GM23338 (cell line): ENCODE measurements at regions not wholly inside any gene's neighbourhood (a gene's known extent, or its start where the extent isn't known, plus 50 kb on each side); places are given as distances from the start of the nearest gene placed in this dataset.

Source experiments
- ATAC-seq: fragments of 200-7000 bp; cut with Tn5 transposase; 3 replicates; pipeline ENCODE4 v1.9.1; 2020
- DNase-seq: peaks from one replicate; pipeline ENCODE4 v3.0.0-alpha.2; 2015; ENCODE audit warnings: low spot score
- H2AFZ ChIP-seq: fragments of 200-600 bp; sonication (generic); 2 replicates; pipeline ENCODE4 v1.8.0; 2016; ENCODE audit warnings: antibody characterized with exemption, mild to moderate bottlenecking, moderate library complexity
- H3F3A ChIP-seq: fragments of 200-600 bp; sonication (generic); replicated peaks from 2 replicates; pipeline ENCODE4 v1.8.0; 2017; ENCODE audit warnings: antibody characterized with exemption, mixed run types, low read depth
- H3K27ac ChIP-seq: fragments of 200-600 bp; sonication (generic); 2 replicates; pipeline ENCODE4 v1.6.1; 2016; ENCODE audit warnings: low read depth
- H3K27me3 ChIP-seq: fragments of 200-600 bp; sonication (generic); 2 replicates; pipeline ENCODE4 v1.8.0; 2016; ENCODE audit warnings: mild to moderate bottlenecking, mixed run types, moderate library complexity; ENCODE audit not compliant: insufficient read depth
- H3K36me3 ChIP-seq: fragments of 200-600 bp; sonication (generic); 2 replicates; pipeline ENCODE4 v1.8.0; 2016; ENCODE audit warnings: mild to moderate bottlenecking; ENCODE audit not compliant: insufficient read depth
- H3K4me1 ChIP-seq: fragments of 200-600 bp; sonication (generic); 2 replicates; pipeline ENCODE4 v1.8.0; 2016; ENCODE audit warnings: mild to moderate bottlenecking, moderate library complexity; ENCODE audit not compliant: insufficient read depth
- H3K4me2 ChIP-seq: fragments of 200-600 bp; sonication (generic); 2 replicates; pipeline ENCODE4 v1.7.1; 2017; ENCODE audit warnings: mixed run types
- H3K4me3 ChIP-seq: fragments of 200-600 bp; sonication (generic); 2 replicates; pipeline ENCODE4 v1.6.1; 2016; ENCODE audit warnings: mixed run types
- H3K79me2 ChIP-seq: fragments of 200-600 bp; sonication (generic); replicated peaks from 2 replicates; pipeline ENCODE4 v1.8.0; 2017; ENCODE audit warnings: mild to moderate bottlenecking; ENCODE audit not compliant: insufficient read depth
- H3K9me2 ChIP-seq: fragments of 200-600 bp; sonication (generic); 2 replicates; pipeline ENCODE4 v1.8.0; 2017; ENCODE audit not compliant: insufficient read depth
- H4K20me1 ChIP-seq: fragments of 200-600 bp; sonication (generic); replicated peaks from 2 replicates; pipeline ENCODE4 v1.8.0; 2017; ENCODE audit warnings: mild to moderate bottlenecking; ENCODE audit not compliant: insufficient read depth
- H3K27ac Mint-ChIP-seq: 2 replicates; pipeline ENCODE4 v1.8.0; 2020; ENCODE audit warnings: inconsistent platforms, mild to moderate bottlenecking, moderate library complexity, mixed read lengths
- H3K27me3 Mint-ChIP-seq: 3 replicates; pipeline ENCODE4 v1.8.0; 2022; ENCODE audit warnings: low read depth, mild to moderate bottlenecking, moderate library complexity, mixed read lengths, inconsistent platforms; ENCODE audit not compliant: insufficient read depth, poor library complexity
- H3K36me3 Mint-ChIP-seq: 3 replicates; pipeline ENCODE4 v1.8.0; 2021; ENCODE audit warnings: low read depth, mild to moderate bottlenecking, inconsistent platforms, moderate library complexity, mixed read lengths
- H3K4me1 Mint-ChIP-seq: 3 replicates; pipeline ENCODE4 v1.8.0; 2020; ENCODE audit warnings: mild to moderate bottlenecking, inconsistent platforms, mixed read lengths
- H3K4me3 Mint-ChIP-seq: 3 replicates; pipeline ENCODE4 v1.8.0; 2021; ENCODE audit warnings: moderate library complexity, mild to moderate bottlenecking, inconsistent platforms, mixed read lengths
- H3K9me3 Mint-ChIP-seq: 3 replicates; pipeline ENCODE4 v1.8.0; 2020; ENCODE audit warnings: moderate library complexity, mild to moderate bottlenecking, inconsistent platforms, mixed read lengths
- CREB1 ChIP-seq: fragments of 250-450 bp; sonication (Bioruptor Pico); IDR thresholded peaks from 2 replicates; pipeline ENCODE4 v1.5.0; 2020; ENCODE audit warnings: low read depth, mild to moderate bottlenecking, moderate library complexity
- ETS1 ChIP-seq: IDR thresholded peaks from 2 replicates; pipeline ENCODE4 v1.6.1; 2016; ENCODE audit warnings: antibody characterized with exemption
- EZH2 ChIP-seq: fragments of 200-600 bp; sonication (generic); IDR thresholded peaks from one replicate; pipeline ENCODE4 v1.8.0; 2017; ENCODE audit warnings: antibody characterized with exemption, mild to moderate bottlenecking, low read depth; ENCODE audit not compliant: unreplicated experiment
- EZH2phosphoT487 ChIP-seq: fragments of 200-600 bp; sonication (generic); IDR thresholded peaks from one replicate; pipeline ENCODE4 v1.8.1; 2018; ENCODE audit warnings: antibody characterized with exemption; ENCODE audit not compliant: unreplicated experiment
- JUNB ChIP-seq: IDR thresholded peaks from one replicate; pipeline ENCODE4 v1.6.1; 2016; ENCODE audit warnings: antibody characterized with exemption; ENCODE audit not compliant: unreplicated experiment
- NANOG ChIP-seq: IDR thresholded peaks from 2 replicates; pipeline ENCODE4 v1.6.1; 2016; ENCODE audit warnings: antibody characterized with exemption, borderline replicate concordance
- POLR2AphosphoS5 ChIP-seq: IDR thresholded peaks from 2 replicates; pipeline ENCODE4 v1.6.1; 2016; ENCODE audit warnings: antibody characterized with exemption, low read depth
- STAT1 ChIP-seq: IDR thresholded peaks from one replicate; pipeline ENCODE4 v1.6.1; 2016; ENCODE audit warnings: antibody characterized with exemption; ENCODE audit not compliant: unreplicated experiment
- ZNF114 ChIP-seq: fragments of 250-450 bp; sonication (Bioruptor Pico); IDR thresholded peaks from 2 replicates; pipeline ENCODE4 v1.5.0; 2020; ENCODE audit warnings: mild to moderate bottlenecking, moderate library complexity
- ZNF331 ChIP-seq: fragments of 250-450 bp; sonication (Bioruptor Pico); IDR thresholded peaks from 2 replicates; pipeline ENCODE4 v1.5.0; 2020; ENCODE audit warnings: low read depth, mild to moderate bottlenecking, moderate library complexity
- ZNF462 ChIP-seq: fragments of 250-450 bp; sonication (Bioruptor Pico); IDR thresholded peaks from 2 replicates; pipeline ENCODE4 v1.5.0; 2020; ENCODE audit warnings: mild to moderate bottlenecking, moderate library complexity
- TF ChIP-seq, protein P1 (sequence below): IDR thresholded peaks from one replicate; pipeline ENCODE4 v1.6.1; 2018; ENCODE audit warnings: antibody characterized with exemption; ENCODE audit not compliant: unreplicated experiment
- TF ChIP-seq, protein P2 (sequence below), 2 experiments: fragments of 200-600 bp in 1 of 2; sonication (generic) in 1 of 2; conservative IDR thresholded peaks; 2 replicates each; pipeline versions ENCODE4 v1.5.1 to v1.6.1; 2016 to 2017; ENCODE audit warnings: antibody characterized with exemption in 2 of 2, low read depth in 2 of 2, mild to moderate bottlenecking in 2 of 2, moderate library complexity in 1 of 2

DNA sequence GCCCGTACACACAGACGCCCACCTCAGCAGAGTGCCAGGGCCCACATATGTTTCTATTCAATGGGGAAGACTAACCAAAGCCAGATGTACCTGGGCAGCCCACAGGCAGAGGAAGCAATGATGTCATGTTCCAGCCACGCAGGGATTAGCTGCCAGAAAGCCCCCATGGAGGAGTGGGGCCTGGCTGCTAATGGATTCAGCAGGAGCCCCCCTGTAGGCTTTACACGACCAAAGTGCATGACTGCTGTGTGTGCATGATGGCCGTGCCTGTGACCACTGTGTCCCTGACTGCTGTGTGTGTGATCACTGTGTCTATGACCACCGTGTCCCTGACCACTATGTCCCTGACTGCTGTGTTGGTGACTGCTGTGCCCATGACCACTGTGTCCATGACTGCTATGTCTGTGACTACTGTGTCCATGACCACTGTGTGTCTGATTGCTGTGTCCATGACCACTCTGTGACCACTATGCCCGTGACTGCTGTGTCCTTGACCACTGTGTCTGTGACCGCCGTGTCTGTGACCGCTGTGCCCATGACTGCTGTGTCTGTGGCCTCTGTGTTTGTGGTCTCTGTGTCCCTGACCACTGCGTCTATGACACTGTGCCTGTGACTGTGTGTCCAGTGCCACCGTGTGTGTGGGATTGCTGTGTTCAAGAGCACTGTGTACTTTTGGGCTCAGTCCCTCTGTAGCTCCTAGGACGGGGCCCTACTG lies 409.3 kb downstream of the RPS24 start:
- TF ChIP-seq STAT1 (no peak), CREB1 (CRISPR knock-in tag) (no peak), ZNF331 (CRISPR knock-in tag) (no peak), POLR2AphosphoS5 (no peak), ZNF114 (CRISPR knock-in tag) (no peak), EZH2phosphoT487 (no peak), ZNF462 (no peak), ETS1 (no peak), EZH2 (no peak), JUNB (no peak), NANOG (no peak)
- TF ChIP-seq, protein P1, sequence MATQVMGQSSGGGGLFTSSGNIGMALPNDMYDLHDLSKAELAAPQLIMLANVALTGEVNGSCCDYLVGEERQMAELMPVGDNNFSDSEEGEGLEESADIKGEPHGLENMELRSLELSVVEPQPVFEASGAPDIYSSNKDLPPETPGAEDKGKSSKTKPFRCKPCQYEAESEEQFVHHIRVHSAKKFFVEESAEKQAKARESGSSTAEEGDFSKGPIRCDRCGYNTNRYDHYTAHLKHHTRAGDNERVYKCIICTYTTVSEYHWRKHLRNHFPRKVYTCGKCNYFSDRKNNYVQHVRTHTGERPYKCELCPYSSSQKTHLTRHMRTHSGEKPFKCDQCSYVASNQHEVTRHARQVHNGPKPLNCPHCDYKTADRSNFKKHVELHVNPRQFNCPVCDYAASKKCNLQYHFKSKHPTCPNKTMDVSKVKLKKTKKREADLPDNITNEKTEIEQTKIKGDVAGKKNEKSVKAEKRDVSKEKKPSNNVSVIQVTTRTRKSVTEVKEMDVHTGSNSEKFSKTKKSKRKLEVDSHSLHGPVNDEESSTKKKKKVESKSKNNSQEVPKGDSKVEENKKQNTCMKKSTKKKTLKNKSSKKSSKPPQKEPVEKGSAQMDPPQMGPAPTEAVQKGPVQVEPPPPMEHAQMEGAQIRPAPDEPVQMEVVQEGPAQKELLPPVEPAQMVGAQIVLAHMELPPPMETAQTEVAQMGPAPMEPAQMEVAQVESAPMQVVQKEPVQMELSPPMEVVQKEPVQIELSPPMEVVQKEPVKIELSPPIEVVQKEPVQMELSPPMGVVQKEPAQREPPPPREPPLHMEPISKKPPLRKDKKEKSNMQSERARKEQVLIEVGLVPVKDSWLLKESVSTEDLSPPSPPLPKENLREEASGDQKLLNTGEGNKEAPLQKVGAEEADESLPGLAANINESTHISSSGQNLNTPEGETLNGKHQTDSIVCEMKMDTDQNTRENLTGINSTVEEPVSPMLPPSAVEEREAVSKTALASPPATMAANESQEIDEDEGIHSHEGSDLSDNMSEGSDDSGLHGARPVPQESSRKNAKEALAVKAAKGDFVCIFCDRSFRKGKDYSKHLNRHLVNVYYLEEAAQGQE = no peak
- TF ChIP-seq, protein P2, sequence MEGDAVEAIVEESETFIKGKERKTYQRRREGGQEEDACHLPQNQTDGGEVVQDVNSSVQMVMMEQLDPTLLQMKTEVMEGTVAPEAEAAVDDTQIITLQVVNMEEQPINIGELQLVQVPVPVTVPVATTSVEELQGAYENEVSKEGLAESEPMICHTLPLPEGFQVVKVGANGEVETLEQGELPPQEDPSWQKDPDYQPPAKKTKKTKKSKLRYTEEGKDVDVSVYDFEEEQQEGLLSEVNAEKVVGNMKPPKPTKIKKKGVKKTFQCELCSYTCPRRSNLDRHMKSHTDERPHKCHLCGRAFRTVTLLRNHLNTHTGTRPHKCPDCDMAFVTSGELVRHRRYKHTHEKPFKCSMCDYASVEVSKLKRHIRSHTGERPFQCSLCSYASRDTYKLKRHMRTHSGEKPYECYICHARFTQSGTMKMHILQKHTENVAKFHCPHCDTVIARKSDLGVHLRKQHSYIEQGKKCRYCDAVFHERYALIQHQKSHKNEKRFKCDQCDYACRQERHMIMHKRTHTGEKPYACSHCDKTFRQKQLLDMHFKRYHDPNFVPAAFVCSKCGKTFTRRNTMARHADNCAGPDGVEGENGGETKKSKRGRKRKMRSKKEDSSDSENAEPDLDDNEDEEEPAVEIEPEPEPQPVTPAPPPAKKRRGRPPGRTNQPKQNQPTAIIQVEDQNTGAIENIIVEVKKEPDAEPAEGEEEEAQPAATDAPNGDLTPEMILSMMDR (conservative IDR thresholded peaks at IDR 0.05; ENCODE audit: low read depth in 2 of 2) = no peak

More for the DNA sequence above, 409.3 kb downstream of the RPS24 start:
- H3K36me3 ChIP-seq = no peaks in the 10 kb centered on the region
- H3K79me2 ChIP-seq = no peaks in the 10 kb centered on the region
- peaks cover 3% of the 10 kb centered on the region for H3K27me3 Mint-ChIP-seq
- H3K36me3 Mint-ChIP-seq = no peaks in the 10 kb centered on the region
- H3F3A ChIP-seq = no peaks in the 10 kb centered on the region
- no peaks in the 10 kb centered on the region for H3K27me3 ChIP-seq
- no peaks in the 10 kb centered on the region for H3K9me2 ChIP-seq
- H3K4me3 ChIP-seq = no peak overlapping the region
- ATAC-seq = no peak
- H3K27ac ChIP-seq = no peak overlapping the region
- H3K4me1 ChIP-seq = no peaks in the 10 kb centered on the region
- no peak overlapping the region for H3K27ac Mint-ChIP-seq
- H3K9me3 Mint-ChIP-seq = no peaks in the 10 kb centered on the region
- no peak for DNase-seq
- H3K4me3 Mint-ChIP-seq = no peak overlapping the region
- no peak overlapping the region for H2AFZ ChIP-seq
- no peak overlapping the region for H3K4me2 ChIP-seq
- peaks cover 2% of the 10 kb centered on the region; the same call in 2 of the 3 replicates for H3K4me1 Mint-ChIP-seq
- no peaks in the 10 kb centered on the region for H4K20me1 ChIP-seq
